Stomach (tissue), 4 donors: ENCODE measurements at regions not wholly inside any gene's neighbourhood (a gene's known extent, or its start where the extent isn't known, plus 50 kb on each side); places are given as distances from the start of the nearest gene placed in this dataset.

Experiments used
- CTCF ChIP-seq, 7 experiments: fragments of 450-650 bp in 4 of 7; fragments of 200-600 bp in 3 of 7; sonication (generic) in 3 of 7; IDR thresholded peaks; one replicate each; pipeline ENCODE4 v1.5.1; 2016 to 2019; ENCODE audit warnings: antibody characterized with exemption in 7 of 7, control low read depth in 2 of 7, mild to moderate bottlenecking in 1 of 7
- POLR2A ChIP-seq, 4 donors: fragments of 450-650 bp; IDR thresholded peaks; one replicate each; pipeline ENCODE4 v1.6.1; 2016; ENCODE audit warnings: antibody characterized with exemption in 4 of 4, control low read depth in 2 of 4, mild to moderate bottlenecking in 1 of 4, moderate library complexity in 1 of 4
- POLR2AphosphoS5 ChIP-seq, 3 donors: sonication (generic); formaldehyde crosslinking; IDR thresholded peaks; one replicate each; pipeline ENCODE4 v1.6.1; 2016; ENCODE audit warnings: antibody characterized with exemption in 3 of 3

- TF ChIP-seq CTCF (IDR thresholded peaks at IDR 0.05) = no peak
- TF ChIP-seq POLR2A (IDR thresholded peaks at IDR 0.05) = no peak
- no peak for TF ChIP-seq POLR2AphosphoS5 (IDR thresholded peaks at IDR 0.05)
Measured at GRCh38 chr9:115799734-115800133, 353.9 kb upstream of the PAPPA start.
